A673 (cell line): ENCODE measurements at regions not wholly inside any gene's neighbourhood (a gene's known extent, or its start where the extent isn't known, plus 50 kb on each side); places are given as distances from the start of the nearest gene placed in this dataset.
"Not testable (repeated sequence)": the region's sequence is repeated elsewhere in the genome, so short reads cannot be mapped to it uniquely, and the experiment has no call there.

Source experiments
- EZH2 ChIP-seq: fragments of 200-600 bp; sonication (generic); IDR thresholded peaks from 2 replicates; pipeline ENCODE4 v1.6.1; 2017; ENCODE audit warnings: borderline replicate concordance, low read depth, mild to moderate bottlenecking, mixed read lengths, antibody characterized with exemption, low read length; ENCODE audit not compliant: poor library complexity, severe bottlenecking
- TF ChIP-seq, protein P1 (sequence below): fragments of 300-800, 200-600 bp; sonication (generic); conservative IDR thresholded peaks from 2 replicates; pipeline ENCODE4 v1.5.1; 2017; ENCODE audit warnings: low read depth, mild to moderate bottlenecking, antibody characterized with exemption, low read length, moderate library complexity, mixed read lengths

DNA sequence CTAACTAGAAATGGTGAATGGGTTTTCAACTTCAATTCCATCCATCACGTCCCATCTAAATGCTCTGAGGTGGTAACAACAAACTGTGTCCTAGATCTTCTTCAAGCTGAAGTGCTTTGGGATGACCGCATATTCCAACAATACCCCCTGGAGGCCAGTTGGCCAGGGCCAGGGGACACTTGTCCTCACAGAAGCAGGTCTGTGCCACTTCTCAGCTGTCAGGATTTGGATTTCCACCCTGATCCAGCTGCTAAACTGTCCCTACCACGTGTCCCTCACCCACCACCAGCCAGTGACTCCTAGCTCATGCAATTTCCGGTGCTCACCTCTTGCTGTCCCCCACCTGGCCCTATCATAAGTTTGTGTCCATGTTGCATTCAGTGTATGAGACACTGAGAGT is 633.0 kb downstream of the PRIM2 start:
- TF ChIP-seq, protein P1, sequence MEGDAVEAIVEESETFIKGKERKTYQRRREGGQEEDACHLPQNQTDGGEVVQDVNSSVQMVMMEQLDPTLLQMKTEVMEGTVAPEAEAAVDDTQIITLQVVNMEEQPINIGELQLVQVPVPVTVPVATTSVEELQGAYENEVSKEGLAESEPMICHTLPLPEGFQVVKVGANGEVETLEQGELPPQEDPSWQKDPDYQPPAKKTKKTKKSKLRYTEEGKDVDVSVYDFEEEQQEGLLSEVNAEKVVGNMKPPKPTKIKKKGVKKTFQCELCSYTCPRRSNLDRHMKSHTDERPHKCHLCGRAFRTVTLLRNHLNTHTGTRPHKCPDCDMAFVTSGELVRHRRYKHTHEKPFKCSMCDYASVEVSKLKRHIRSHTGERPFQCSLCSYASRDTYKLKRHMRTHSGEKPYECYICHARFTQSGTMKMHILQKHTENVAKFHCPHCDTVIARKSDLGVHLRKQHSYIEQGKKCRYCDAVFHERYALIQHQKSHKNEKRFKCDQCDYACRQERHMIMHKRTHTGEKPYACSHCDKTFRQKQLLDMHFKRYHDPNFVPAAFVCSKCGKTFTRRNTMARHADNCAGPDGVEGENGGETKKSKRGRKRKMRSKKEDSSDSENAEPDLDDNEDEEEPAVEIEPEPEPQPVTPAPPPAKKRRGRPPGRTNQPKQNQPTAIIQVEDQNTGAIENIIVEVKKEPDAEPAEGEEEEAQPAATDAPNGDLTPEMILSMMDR = not testable (repeated sequence)
- not testable (repeated sequence) for TF ChIP-seq EZH2
